GM10248 (cell line): ENCODE measurements at regions not wholly inside any gene's neighbourhood (a gene's known extent, or its start where the extent isn't known, plus 50 kb on each side); places are given as distances from the start of the nearest gene placed in this dataset.
"Not testable (repeated sequence)": the region's sequence is repeated elsewhere in the genome, so short reads cannot be mapped to it uniquely, and the experiment has no call there.

Experiments
- CTCF ChIA-PET: fragments of 300-600 bp; sonication (Branson Sonifier 250); formaldehyde crosslinking; extraction: SDS; loops from one replicate; lab custom pipeline; 2021; ENCODE audit warnings: antibody characterized with exemption; lab: Yijun Ruan, JAX
- POLR2A ChIA-PET: fragments of 350-650 bp; sonication (Branson Sonifier 250); formaldehyde crosslinking; extraction: SDS; loops from one replicate; lab custom pipeline; 2020; ENCODE audit warnings: antibody characterized with exemption; lab: Yijun Ruan, JAX
- DNase-seq: peaks from one replicate; pipeline ENCODE4 v3.0.0; 2012; ENCODE audit errors: extremely low spot score
- CTCF ChIP-seq: IDR thresholded peaks from 2 replicates; pipeline ENCODE4 v1.5.1; 2012; ENCODE audit warnings: mild to moderate bottlenecking, low read depth; ENCODE audit errors: extremely low read depth, missing control alignments, control extremely low read depth

GRCh38 chr6:144401736-144402733, 116.9 kb downstream of the UTRN start:
- CTCF ChIA-PET, result interaction anchor here (0.7 to 1.2 kb wide), 2 partner anchors 8 to 20 kb away, joined by 3 to 4 read pairs; no protein-coding TSS in a partner anchor
- no peak for DNase-seq
- POLR2A ChIA-PET, result no interaction called here
- TF ChIP-seq CTCF, result no peak

GRCh38 chr6:144402750-144403149, 117.6 kb downstream of the UTRN start:
- ChIA-PET CTCF (interaction anchor here (1.2 kb wide), 1 partner anchor 7 kb away, joined by 4 read pairs; no protein-coding TSS in a partner anchor), POLR2A (no interaction called here)
- no peak for TF ChIP-seq CTCF
- no peak for DNase-seq

GRCh38 chr6:144405163-144405562, 120.0 kb downstream of the UTRN start:
- POLR2A ChIA-PET, result no interaction called here
- DNase-seq, result no peak
- CTCF ChIA-PET, result interaction anchor here (1.3 to 2.2 kb wide), 2 partner anchors 13 to 21 kb away, joined by 4 to 6 read pairs; no protein-coding TSS in a partner anchor
- TF ChIP-seq CTCF, result no peak

GRCh38 chr6:144406796-144407195, 121.7 kb downstream of the UTRN start:
- ChIA-PET CTCF (interaction anchor here (2.2 kb wide), 1 partner anchor 19 kb away, joined by 6 read pairs; no protein-coding TSS in a partner anchor), POLR2A (no interaction called here)
- no peak for DNase-seq
- TF ChIP-seq CTCF, result no peak

GRCh38 chr6:144408161-144408560, 123.0 kb downstream of the UTRN start:
- no peak for DNase-seq
- POLR2A ChIA-PET, result no interaction called here
- no peak for TF ChIP-seq CTCF
- CTCF ChIA-PET, result interaction anchor here (1.0 kb wide), 1 partner anchor 30 kb away, joined by 3 read pairs; no protein-coding TSS in a partner anchor

- ChIA-PET POLR2A (no interaction called here), CTCF (interaction anchor here (1.1 to 1.3 kb wide), 2 partner anchors 8 to 39 kb away, joined by 4 read pairs; no protein-coding TSS in a partner anchor)
- TF ChIP-seq CTCF, result no peak
- no peak for DNase-seq
Measured at GRCh38 chr6:144410059-144410458, 124.9 kb downstream of the UTRN start.

- POLR2A ChIA-PET, DNase-seq: not testable (repeated sequence)
- CTCF ChIA-PET, result interaction anchor here (1.1 to 1.3 kb wide), 2 partner anchors 8 to 38 kb away, joined by 4 read pairs; no protein-coding TSS in a partner anchor
Measured at GRCh38 chr6:144410574-144410973, 125.4 kb downstream of the UTRN start.
